Left forelimb (tissue), 1 donor: ENCODE measurements at regions not wholly inside any gene's neighbourhood (a gene's known extent, or its start where the extent isn't known, plus 50 kb on each side); places are given as distances from the start of the nearest gene placed in this dataset.
"Not testable (repeated sequence)": the region's sequence is repeated elsewhere in the genome, so short reads cannot be mapped to it uniquely, and the experiment has no call there.

Experiments
- DNase-seq: peaks from one replicate; pipeline ENCODE4 v3.0.0-alpha.2; 2018; ENCODE audit warnings: low spot score

DNA sequence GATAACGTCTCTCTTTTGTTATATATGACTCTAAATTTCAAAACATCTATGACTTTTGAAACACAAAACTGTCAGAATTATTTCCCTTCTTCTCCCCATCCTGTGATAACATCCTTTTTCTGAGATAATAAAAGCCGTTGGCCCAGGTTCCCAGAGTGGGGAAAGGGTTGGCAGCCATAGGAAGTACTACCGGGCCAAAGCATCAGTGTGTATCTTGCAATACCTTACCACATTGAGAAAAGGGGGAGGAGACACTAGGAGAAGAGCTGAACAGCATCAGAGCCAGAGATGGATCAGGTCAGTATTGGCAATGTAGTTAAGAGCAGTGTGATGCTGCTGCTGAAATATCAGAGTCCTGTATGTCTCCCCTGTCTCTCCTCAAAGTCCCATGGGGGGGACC lies 210.0 kb upstream of the PROK2 start:
- DNase-seq: no peak

- DNase-seq: no peak
Observed at GRCh38 chr3:71994203-71994602, 209.3 kb upstream of the PROK2 start.

DNA sequence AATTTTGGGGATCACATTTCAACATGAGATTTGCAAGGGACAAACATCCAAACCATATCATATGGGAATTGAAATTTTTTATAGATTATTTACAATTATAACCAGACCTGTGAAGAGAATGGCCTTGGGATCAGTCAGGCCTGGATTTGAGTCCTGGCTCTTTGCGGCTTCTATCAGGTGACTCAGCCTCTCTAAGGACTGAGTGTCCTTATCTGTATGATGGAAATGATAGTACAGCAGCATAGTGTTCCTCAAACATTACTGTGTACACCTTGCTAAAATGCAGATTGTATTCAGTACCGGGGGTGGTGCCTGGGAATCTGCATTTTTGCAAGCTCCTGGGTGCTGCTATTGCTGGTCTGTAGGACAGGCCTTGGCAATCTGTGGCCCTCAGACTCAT lies 206.7 kb upstream of the PROK2 start:
- DNase-seq: no peak

DNA sequence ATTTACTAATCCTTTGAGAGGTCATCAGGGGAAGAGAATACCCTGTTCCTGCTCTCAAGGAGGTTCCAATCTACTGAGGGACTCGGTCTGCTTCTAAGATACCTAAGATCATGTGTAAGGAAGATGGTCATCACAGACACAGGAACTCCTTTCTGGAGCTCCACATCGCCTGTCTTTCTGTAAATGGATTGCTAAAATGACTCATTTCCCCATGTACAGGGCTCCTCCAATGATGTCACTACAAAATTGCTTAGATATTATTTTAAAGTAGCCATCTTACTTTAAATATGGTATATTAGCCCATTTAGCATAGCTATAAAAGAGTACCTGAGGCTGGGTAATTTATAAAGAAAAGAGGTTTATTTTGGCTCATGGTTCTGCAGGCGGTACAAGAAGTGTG lies 206.1 kb upstream of the PROK2 start:
- DNase-seq: no peak

DNA sequence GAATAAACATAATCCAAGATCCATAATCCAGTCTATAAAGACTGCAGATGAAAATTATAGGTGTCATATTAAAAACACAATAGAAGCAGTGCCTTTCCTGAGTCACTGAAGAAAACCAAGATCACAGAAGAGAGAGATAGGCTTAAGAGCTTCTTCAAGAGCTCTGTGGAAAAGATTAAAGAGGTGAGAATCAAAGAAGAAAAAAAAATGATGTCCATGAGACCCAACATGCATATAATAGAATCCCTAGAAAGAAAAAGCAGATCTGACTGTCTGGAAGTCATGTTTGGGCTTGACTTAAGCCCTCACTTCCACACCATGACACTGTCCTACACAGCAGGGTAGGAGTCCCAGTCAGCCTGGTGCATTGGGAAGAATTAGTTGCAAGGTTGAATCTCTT lies 205.6 kb upstream of the PROK2 start:
- no peak for DNase-seq

DNA sequence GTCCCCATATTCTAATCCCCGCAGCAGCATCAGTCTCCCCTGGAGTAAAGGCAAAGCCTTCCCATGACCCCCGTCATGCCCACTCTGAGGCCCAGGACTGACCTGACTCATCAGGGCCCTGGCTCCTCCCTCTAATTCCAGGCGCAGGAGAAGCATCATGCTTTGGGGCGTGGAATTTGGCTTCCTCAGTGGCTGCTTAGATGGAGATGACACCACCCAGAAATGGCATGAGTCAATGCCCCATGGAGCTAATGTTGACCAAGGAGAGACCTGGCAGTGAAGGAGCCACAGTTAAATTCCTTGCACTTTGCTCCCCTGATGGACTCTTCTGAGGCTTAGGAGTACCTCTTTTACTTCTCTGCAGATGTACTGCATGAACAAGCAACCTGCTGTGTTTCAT lies 204.2 kb upstream of the PROK2 start:
- DNase-seq: no peak

DNA sequence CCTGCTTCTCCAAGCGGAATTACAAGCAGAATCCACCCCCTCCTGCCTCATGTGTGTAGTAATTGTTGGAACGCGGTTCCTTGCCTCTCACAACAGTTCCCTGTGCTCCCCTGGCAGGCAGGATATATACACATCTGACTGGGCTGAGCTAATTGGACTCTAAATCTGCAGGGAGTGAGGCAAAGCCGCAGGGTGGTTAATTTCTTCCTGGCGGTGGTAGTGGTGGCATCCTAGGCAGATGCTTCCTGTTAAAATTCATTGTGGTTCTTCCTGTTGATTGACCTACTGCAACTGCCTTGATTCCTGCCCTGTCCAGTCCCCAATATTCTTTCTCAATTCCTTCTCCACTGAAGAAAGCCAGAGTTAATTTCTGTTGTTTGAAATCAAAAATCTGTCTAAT lies 202.9 kb upstream of the PROK2 start:
- no peak for DNase-seq

- DNase-seq: no peak
Observed at GRCh38 chr3:71987089-71987735, 202.3 kb upstream of the PROK2 start.

GRCh38 chr3:71986606-71987005 lies 201.7 kb upstream of the PROK2 start:
- DNase-seq: no peak

DNA sequence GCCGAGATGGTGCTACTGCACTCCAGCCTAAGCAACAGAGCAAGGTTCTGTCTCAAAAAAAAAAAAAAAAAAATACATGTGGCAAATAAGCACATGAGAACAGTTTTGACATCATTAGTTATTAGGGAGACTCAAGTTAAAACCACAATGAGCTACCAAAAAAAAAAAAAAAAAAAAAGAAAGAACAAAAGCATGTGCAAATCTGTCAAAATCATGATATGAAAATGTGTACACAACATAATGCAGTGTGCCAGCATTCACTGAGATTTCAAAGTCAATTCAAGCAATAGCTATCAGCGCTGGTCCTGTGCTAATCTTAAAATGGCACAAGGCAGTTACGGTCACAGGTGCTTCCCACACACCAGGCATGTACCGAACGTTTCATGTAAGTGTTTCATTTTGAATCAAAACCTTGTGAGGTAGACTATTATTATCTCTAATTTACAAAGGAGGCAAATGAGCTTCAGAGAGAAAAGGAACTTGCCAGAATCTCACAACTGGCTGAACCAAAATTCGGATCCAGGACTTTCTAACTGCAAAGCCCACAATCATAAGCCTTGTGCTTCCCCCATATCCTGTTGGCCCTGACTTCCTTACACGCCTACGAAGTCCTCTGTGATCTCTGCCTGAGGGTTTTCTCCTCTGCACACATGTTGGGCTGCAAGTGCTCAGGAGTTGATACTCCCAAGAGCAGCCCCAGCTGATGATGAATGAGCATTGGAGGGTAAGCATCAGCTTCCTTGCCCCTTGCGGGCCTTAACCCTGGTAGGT lies 200.1 kb upstream of the PROK2 start:
- DNase-seq: no peak

- no peak for DNase-seq
Observed at GRCh38 chr3:71983694-71984093, 198.7 kb upstream of the PROK2 start.

- not testable (repeated sequence) for DNase-seq
Observed at GRCh38 chr3:71982506-71983258, 197.7 kb upstream of the PROK2 start.

GRCh38 chr3:71979175-71979574 lies 194.2 kb upstream of the PROK2 start:
- DNase-seq: no peak

DNA sequence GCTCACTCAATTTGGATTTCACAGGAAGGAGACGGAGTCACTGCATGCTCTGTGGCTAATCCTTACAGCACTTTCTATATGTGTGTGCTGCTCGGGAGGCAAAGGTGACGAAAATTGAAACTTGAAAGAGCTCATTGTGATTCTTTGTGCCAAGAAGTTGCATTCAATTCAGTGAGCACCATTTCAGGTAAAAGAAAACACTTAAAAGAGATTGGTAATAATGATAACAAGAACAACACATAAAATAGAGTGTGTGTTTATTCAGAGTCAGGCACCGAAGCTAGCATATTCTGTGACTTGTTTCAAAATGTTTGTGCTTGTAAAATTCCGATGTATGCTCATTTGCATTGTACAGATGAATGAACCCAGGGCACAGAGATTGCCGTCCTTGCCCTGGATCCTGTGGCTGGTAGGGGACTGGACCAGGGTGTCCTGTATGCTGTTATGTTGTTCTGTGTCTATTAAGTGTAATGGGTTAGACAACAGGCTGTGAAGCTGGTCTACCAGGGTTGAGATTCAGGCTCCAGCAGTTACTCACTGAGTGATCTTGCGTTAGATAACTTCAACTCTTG lies 193.3 kb upstream of the PROK2 start:
- no peak for DNase-seq

DNA sequence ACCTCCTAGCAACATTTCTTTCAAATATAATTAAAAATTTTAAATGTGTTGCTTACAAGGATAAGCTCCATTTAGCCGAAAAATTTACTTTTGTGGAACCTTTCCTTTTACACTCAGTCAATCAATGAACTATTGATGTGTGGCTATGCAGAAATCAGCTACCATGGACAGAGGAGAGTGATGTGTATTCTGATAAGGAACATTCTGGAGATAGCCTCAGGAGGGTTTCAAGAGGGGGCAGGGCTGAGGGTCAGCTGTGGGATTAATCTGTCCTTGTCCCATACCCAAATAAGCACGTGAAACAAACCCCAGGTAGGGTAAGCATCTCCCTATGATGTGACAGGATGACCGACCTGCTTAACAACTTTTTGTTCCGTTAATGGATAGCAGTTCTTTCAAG lies 192.6 kb upstream of the PROK2 start:
- DNase-seq: no peak

- DNase-seq: no peak
Observed at GRCh38 chr3:71975573-71975972, 190.6 kb upstream of the PROK2 start.

DNA sequence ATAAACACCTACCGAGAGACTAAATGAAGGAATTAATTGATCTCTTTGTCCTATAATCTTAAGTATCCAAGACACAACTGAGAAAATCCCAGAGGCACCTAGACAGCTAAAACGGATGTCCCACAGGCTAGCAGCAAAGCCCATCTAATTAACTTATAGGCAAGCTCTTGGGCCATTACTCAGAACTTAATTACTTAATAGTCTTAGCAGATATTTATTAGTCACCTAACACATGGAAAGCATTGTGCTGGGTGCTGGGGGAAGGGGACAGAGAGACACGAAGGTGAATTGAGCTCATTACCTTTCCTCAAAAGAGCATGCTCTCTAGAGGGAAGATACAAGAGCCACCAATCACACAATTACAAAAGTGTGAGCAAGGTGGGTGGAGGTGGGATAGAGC lies 189.8 kb upstream of the PROK2 start:
- DNase-seq: no peak

GRCh38 chr3:71973274-71974030 lies 188.5 kb upstream of the PROK2 start:
- DNase-seq: no peak

DNA sequence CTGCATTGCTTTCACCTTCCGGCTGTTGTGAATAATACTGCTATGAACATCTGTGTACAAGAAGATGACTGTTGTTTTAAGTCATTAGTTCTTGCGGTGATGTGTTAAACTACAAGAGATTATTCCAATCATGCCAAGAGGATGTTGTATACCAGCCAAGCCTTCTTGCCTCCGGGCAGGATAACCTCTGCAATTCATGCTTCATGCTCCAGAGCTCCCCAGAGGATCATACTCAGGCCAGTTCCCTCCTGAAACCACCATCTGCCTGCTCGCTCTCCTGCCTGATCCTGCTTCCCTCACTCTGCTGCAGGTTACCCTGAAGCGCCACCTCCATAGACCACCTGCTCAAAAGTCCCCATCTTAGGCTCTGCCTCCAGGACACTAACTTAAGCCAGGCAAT lies 187.1 kb upstream of the PROK2 start:
- DNase-seq: no peak

DNA sequence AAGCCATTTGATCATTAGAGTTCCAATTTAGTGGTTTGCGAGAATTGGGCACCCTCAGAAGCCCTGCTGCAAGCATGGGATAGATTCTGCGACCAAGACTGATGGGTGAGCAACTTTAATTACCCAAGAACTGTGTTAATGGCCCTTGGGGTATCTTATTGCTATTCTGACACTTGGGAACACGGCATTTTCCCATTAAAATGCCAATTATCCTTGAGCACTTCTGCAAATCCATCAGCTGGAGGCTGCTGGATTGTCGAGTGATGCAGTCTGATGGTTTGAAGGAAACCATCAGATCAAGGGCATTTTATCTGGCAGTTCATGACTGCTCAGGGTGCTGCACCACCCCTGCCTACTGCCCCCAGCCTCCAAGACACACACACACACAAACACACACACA lies 183.6 kb upstream of the PROK2 start:
- DNase-seq: no peak

DNA sequence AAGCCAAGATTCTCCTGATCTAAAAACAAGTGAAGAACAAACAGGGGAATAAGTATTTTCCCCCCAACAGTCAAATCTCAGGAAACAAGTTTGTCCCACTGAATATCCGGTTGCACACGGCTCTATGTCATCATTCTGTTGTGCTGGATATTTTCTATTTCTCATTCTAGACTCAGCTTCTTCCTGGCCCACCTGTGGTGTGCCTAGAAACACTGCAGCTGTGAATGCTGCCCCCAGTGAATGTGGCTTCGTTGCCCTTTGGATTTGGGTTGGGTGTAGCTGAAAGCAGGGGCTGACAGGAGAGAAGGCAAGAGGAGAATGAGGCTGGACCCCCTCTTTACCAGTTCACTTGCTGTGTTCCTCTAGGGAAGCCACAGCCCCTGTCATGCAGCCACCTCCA lies 181.2 kb upstream of the PROK2 start:
- no peak for DNase-seq

DNA sequence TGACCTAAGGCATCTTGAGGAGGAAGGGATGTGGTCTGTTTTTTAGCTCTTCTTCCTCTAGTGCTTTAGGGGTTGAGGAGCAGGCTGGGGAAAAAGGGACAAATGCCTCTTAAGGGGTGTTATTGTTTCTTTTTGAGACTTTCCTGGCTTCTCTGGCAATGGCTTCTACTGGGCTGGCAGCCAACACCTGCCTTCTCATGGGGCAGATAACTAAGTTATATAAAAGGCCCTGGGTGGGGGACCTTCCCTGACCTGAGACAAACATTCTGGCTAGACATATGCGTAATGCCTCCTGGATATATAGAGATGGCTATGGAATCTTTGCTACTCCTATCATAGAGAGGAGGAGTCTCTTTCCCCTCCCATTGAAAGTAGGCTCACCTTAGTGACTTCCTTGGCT lies 179.2 kb upstream of the PROK2 start:
- no peak for DNase-seq
